ENCODE measurements at regions not wholly inside any gene's neighbourhood (a gene's known extent, or its start where the extent isn't known, plus 50 kb on each side); places are given as distances from the start of the nearest gene placed in this dataset.

DNA sequence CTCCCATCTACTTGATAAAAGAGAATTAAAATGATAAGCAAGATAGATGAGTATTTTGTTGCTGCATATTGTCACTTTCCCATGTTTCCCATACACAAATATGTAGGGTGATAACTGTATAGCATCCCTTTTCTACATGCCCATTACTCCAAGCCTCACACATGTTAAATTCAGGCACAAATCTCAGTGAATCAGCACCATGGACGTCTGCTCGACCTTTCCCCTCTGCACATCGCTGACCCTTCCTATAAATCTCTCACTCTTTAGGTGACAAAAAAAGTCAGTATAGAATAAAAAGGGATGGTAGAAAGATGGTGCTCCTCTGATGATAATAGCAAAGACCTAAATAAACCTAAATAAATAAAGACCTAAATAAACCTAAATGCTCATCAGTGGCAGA, 1097.7 kb upstream of the C9orf72 start:
- TF ChIP-seq ZFX (IDR thresholded peaks at IDR 0.05), result no peak
- TF ChIP-seq, protein P1, sequence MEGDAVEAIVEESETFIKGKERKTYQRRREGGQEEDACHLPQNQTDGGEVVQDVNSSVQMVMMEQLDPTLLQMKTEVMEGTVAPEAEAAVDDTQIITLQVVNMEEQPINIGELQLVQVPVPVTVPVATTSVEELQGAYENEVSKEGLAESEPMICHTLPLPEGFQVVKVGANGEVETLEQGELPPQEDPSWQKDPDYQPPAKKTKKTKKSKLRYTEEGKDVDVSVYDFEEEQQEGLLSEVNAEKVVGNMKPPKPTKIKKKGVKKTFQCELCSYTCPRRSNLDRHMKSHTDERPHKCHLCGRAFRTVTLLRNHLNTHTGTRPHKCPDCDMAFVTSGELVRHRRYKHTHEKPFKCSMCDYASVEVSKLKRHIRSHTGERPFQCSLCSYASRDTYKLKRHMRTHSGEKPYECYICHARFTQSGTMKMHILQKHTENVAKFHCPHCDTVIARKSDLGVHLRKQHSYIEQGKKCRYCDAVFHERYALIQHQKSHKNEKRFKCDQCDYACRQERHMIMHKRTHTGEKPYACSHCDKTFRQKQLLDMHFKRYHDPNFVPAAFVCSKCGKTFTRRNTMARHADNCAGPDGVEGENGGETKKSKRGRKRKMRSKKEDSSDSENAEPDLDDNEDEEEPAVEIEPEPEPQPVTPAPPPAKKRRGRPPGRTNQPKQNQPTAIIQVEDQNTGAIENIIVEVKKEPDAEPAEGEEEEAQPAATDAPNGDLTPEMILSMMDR (conservative IDR thresholded peaks at IDR 0.05), result no peak
- no peak overlapping the region for H3K27ac ChIP-seq

DNA sequence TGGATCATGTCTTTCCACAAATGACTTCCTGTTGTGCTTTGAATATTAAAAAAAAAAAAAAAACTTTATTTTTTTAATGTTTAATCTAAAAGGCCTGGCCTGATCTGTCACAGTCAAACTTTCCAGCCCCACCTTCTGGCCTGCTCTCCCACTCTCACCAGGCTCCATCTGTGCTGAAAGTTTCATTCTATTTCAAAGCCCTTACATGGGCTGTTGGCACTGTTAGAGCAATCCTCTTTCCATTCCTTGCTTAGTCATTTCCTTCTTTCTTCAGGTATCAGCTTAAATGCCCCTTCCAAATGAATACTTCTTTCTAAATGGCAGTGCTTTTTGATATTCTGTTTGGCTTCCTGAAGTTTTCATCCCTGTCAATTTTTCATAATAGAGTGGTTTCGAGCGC, 1104.8 kb upstream of the C9orf72 start:
- H3K27ac ChIP-seq, result no peak overlapping the region

DNA sequence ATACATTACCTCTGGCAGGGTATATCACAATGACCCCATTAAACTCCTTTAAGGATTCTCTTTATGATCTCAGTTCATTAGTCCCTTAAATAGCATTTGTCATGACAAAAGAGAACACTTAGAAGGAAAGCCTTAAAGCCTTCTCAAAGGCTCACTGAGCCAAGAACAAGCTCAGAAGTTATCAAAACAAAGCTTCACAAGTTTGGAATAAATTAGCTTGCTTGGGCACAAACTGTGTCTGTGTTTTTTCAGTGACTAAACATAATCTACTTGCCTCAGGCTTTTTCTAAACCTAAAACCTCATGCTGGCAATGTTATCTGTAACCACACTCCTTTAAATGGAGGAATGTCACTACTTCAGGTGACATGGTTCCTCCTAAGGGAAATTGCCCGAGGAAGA, 1114.9 kb upstream of the C9orf72 start:
- TF ChIP-seq, protein P1 (conservative IDR thresholded peaks at IDR 0.05), result no peak
- no peak for TF ChIP-seq ZFX (IDR thresholded peaks at IDR 0.05)
- H3K27ac ChIP-seq, result no peak overlapping the region

More for the DNA sequence above, 1104.8 kb upstream of the C9orf72 start:
- no peak for TF ChIP-seq ZFX (IDR thresholded peaks at IDR 0.05)
- TF ChIP-seq, protein P1 (conservative IDR thresholded peaks at IDR 0.05), result no peak

DNA sequence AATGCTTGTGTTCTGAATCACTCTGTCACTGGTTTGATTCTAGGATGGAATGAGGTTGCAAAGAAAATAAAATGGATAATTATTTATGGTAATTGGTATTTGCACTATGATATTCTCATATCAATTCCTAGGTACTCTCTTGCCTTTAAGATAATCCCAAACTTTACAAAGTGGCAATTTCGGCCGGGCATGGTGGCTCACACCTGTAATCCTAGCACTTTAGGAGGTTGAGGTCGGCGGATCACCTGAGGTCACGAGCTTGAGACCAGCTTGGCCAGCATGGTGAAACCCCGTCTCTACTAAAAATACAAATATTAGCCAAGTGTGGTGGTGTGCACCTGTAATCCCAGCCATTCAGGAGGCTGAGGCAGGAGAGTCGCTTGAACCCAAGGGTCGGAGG, 1118.7 kb upstream of the C9orf72 start:
- H3K27ac ChIP-seq, result no peak overlapping the region
- no peak for TF ChIP-seq ZFX (IDR thresholded peaks at IDR 0.05)
- TF ChIP-seq, protein P1 (conservative IDR thresholded peaks at IDR 0.05), result no peak

DNA sequence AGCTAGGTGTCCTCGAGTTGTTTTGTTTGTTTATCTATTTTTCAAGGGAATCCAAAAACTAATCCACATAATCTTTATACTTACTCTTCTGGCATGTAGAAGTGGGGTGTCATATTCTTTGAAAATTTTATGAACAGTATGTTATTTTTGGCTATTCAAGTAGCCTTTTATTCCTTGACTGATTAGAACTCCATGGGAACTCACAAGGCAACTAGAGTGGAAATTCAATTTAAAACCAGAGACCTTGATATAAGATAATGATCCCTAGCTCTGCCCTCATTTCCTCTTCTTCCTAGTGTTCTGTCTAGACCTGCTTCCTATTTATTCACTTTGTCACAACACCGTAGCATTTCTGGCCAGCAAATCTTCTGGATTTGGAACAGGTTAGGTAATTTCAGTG, 1123.7 kb upstream of the C9orf72 start:
- no peak for TF ChIP-seq ZFX (IDR thresholded peaks at IDR 0.05)
- TF ChIP-seq, protein P1 (conservative IDR thresholded peaks at IDR 0.05), result no peak
- H3K27ac ChIP-seq, result no peak overlapping the region

DNA sequence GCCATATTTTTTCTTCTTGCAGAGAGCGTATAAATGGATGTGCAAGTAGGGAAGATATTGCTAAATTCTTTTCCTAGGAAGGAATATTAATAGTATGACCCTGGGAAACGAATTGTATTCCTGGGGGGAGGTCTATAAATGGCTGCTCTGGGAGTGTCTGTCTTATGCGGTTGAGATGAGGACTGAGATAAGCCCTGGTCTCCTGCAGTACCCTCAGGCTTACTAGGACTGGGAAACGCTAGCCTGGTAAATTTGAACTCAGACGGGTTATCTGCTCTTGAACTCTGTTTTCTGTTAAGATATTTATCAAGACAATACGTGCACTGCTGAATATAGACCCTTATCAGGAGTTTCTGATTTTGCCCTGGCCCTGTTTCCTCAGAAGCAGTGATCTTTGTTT, 1126.4 kb upstream of the C9orf72 start:
- TF ChIP-seq, protein P1 (conservative IDR thresholded peaks at IDR 0.05), result no peak
- TF ChIP-seq ZFX (IDR thresholded peaks at IDR 0.05), result no peak
- H3K27ac ChIP-seq, result no peak overlapping the region

DNA sequence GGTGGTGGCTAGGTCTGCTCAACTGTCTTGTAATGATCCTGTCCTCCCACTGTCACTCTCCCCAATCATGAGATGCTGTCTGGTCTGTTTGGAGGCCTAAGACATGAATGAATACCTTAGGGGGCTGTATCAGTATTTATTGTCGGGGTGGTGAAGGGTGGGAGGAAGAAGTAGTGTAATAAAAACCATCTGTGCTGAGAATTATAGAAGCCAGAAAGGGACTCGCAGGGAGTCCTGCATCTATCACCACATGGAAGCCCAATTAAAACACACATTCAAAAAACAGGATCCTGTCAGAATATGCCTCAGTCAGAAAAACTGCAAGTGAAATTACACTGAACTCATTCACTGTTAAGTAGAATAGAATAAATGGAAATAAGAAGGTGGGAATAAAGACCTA, 1134.3 kb upstream of the C9orf72 start:
- TF ChIP-seq, protein P1 (conservative IDR thresholded peaks at IDR 0.05), result no peak
- TF ChIP-seq ZFX (IDR thresholded peaks at IDR 0.05), result no peak

More for the DNA sequence above, 1134.3 kb upstream of the C9orf72 start:
- no peak overlapping the region for H3K27ac ChIP-seq

Data from C4-2B (cell line).